Stomach smooth muscle (tissue), 2 donors: ENCODE measurements at regions not wholly inside any gene's neighbourhood (a gene's known extent, or its start where the extent isn't known, plus 50 kb on each side); places are given as distances from the start of the nearest gene placed in this dataset.
"Not testable (repeated sequence)": the region's sequence is repeated elsewhere in the genome, so short reads cannot be mapped to it uniquely, and the experiment has no call there.

ENCODE experiments used
- H3K27ac ChIP-seq: one replicate; pipeline ENCODE4 v1.7.0; 2013; ENCODE audit warnings: mild to moderate bottlenecking, low read length, inconsistent platforms
- H3K27me3 ChIP-seq, 2 donors: one replicate each; pipeline ENCODE4 v1.7.0; 2013; ENCODE audit warnings: low read length in 2 of 2; ENCODE audit not compliant: insufficient read depth in 2 of 2, control insufficient read depth in 1 of 2
- H3K36me3 ChIP-seq, 2 donors: one replicate each; pipeline ENCODE4 v1.7.0; 2013; ENCODE audit warnings: low read length in 2 of 2; ENCODE audit not compliant: control insufficient read depth in 2 of 2, insufficient read depth in 2 of 2
- H3K4me1 ChIP-seq: one replicate; pipeline ENCODE4 v1.7.0; 2013; ENCODE audit warnings: low read length; ENCODE audit not compliant: control insufficient read depth, insufficient read depth
- H3K4me3 ChIP-seq, 2 donors: one replicate each; pipeline ENCODE4 v1.7.0; 2013; ENCODE audit warnings: low read length in 2 of 2
- H3K9ac ChIP-seq, 2 donors: one replicate each; pipeline ENCODE4 v1.7.0; 2013; ENCODE audit warnings: low read length in 2 of 2, mild to moderate bottlenecking in 1 of 2
- H3K9me3 ChIP-seq, 2 donors: one replicate each; pipeline ENCODE4 v1.7.0; 2013; ENCODE audit warnings: low read length in 2 of 2; ENCODE audit not compliant: control insufficient read depth in 2 of 2
- donor health status: healthy.
- donor health status: Pancreatic carcinoma.

GRCh38 chr13:62122434-62122833 lies 706.8 kb upstream of the PCDH20 start:
- Histone ChIP-seq H3K4me1 (no peaks in the 10 kb centered on the region), H3K9me3 (no peaks in the 10 kb centered on the region), H3K9ac (no peak overlapping the region), H3K36me3 (no peaks in the 10 kb centered on the region), H3K27me3 (no peaks in the 10 kb centered on the region), H3K4me3 (no peak overlapping the region), H3K27ac (no peak overlapping the region)

GRCh38 chr13:62119739-62120700 lies 704.4 kb upstream of the PCDH20 start:
- Histone ChIP-seq H3K4me3 (no peak overlapping the region), H3K27me3 (no peaks in the 10 kb centered on the region)

GRCh38 chr13:62115831-62116230 lies 700.2 kb upstream of the PCDH20 start:
- no peak overlapping the region for H3K9ac ChIP-seq
- H3K36me3 ChIP-seq = no peaks in the 10 kb centered on the region
- H3K4me1 ChIP-seq = no peaks in the 10 kb centered on the region
- H3K27ac ChIP-seq = no peak overlapping the region
- no peaks in the 10 kb centered on the region for H3K9me3 ChIP-seq
- no peaks in the 10 kb centered on the region for H3K27me3 ChIP-seq
- H3K4me3 ChIP-seq = no peak overlapping the region

More at GRCh38 chr13:62119739-62120700, 704.4 kb upstream of the PCDH20 start:
- Histone ChIP-seq H3K36me3 (no peaks in the 10 kb centered on the region), H3K27ac (no peak overlapping the region), H3K9ac (no peak overlapping the region), H3K9me3 (no peaks in the 10 kb centered on the region), H3K4me1 (no peaks in the 10 kb centered on the region)

GRCh38 chr13:62113179-62113578 lies 697.5 kb upstream of the PCDH20 start:
- Histone ChIP-seq H3K9ac (no peak overlapping the region), H3K4me3 (no peak overlapping the region), H3K27ac (no peak overlapping the region), H3K4me1 (no peaks in the 10 kb centered on the region), H3K27me3 (no peaks in the 10 kb centered on the region), H3K36me3 (no peaks in the 10 kb centered on the region), H3K9me3 (no peaks in the 10 kb centered on the region)

GRCh38 chr13:62110079-62110478 lies 694.4 kb upstream of the PCDH20 start:
- no peaks in the 10 kb centered on the region for H3K27me3 ChIP-seq
- H3K27ac ChIP-seq = no peak overlapping the region
- no peaks in the 10 kb centered on the region for H3K4me1 ChIP-seq
- H3K9me3 ChIP-seq = no peaks in the 10 kb centered on the region
- H3K36me3 ChIP-seq = no peaks in the 10 kb centered on the region
- no peak overlapping the region for H3K9ac ChIP-seq
- no peak overlapping the region for H3K4me3 ChIP-seq

GRCh38 chr13:62104136-62104535 lies 688.5 kb upstream of the PCDH20 start:
- H3K27me3 ChIP-seq, H3K27ac ChIP-seq, H3K36me3 ChIP-seq, H3K9ac ChIP-seq, H3K4me1 ChIP-seq, H3K4me3 ChIP-seq, H3K9me3 ChIP-seq: not testable (repeated sequence)

- no peaks in the 10 kb centered on the region for H3K4me1 ChIP-seq
- no peaks in the 10 kb centered on the region for H3K36me3 ChIP-seq
- H3K27me3 ChIP-seq = no peaks in the 10 kb centered on the region
- H3K4me3 ChIP-seq = no peak overlapping the region
- no peak overlapping the region for H3K9ac ChIP-seq
- no peaks in the 10 kb centered on the region for H3K9me3 ChIP-seq
- H3K27ac ChIP-seq = no peak overlapping the region
Observed at GRCh38 chr13:62096652-62097051, 681.0 kb upstream of the PCDH20 start.

GRCh38 chr13:62094932-62095331 lies 679.3 kb upstream of the PCDH20 start:
- H3K9ac ChIP-seq = no peak overlapping the region
- H3K27me3 ChIP-seq = no peaks in the 10 kb centered on the region
- no peak overlapping the region for H3K4me3 ChIP-seq
- no peaks in the 10 kb centered on the region for H3K36me3 ChIP-seq
- H3K9me3 ChIP-seq = no peaks in the 10 kb centered on the region
- no peak overlapping the region for H3K27ac ChIP-seq
- H3K4me1 ChIP-seq = no peaks in the 10 kb centered on the region

- H3K36me3 ChIP-seq = no peaks in the 10 kb centered on the region
- no peaks in the 10 kb centered on the region for H3K4me1 ChIP-seq
- no peak overlapping the region for H3K27ac ChIP-seq
- no peak overlapping the region for H3K9ac ChIP-seq
- no peaks in the 10 kb centered on the region for H3K9me3 ChIP-seq
- no peaks in the 10 kb centered on the region for H3K27me3 ChIP-seq
- no peak overlapping the region for H3K4me3 ChIP-seq
Observed at GRCh38 chr13:62093984-62094780, 678.5 kb upstream of the PCDH20 start.

- H3K27me3 ChIP-seq = no peaks in the 10 kb centered on the region
- no peak overlapping the region for H3K27ac ChIP-seq
- no peak overlapping the region for H3K4me3 ChIP-seq
- H3K9me3 ChIP-seq = no peaks in the 10 kb centered on the region
- H3K4me1 ChIP-seq = no peaks in the 10 kb centered on the region
- no peaks in the 10 kb centered on the region for H3K36me3 ChIP-seq
- no peak overlapping the region for H3K9ac ChIP-seq
Observed at GRCh38 chr13:62092949-62093348, 677.3 kb upstream of the PCDH20 start.
